Astrocyte of the cerebellum (primary cell): ENCODE measurements at regions not wholly inside any gene's neighbourhood (a gene's known extent, or its start where the extent isn't known, plus 50 kb on each side); places are given as distances from the start of the nearest gene placed in this dataset.
A peak's percentile ranks its signal among the peaks of the same experiment; 100 is the strongest.

ENCODE experiments used
- DNase-seq: peaks from one replicate; pipeline ENCODE4 v3.0.0-alpha.2; 2011; ENCODE audit warnings: low read depth
- H3K4me3 ChIP-seq: 2 replicates; pipeline ENCODE4 v1.5.1; 2011; ENCODE audit warnings: mild to moderate bottlenecking, low read depth, low read length, moderate library complexity
- in situ Hi-C: cut with HindIII; loops from 2 replicates; pipeline ENCODE4 v1.10.0; 2017; ENCODE audit warnings: low sequenced_read_pairs
- TF ChIP-seq, protein P1 (sequence below): IDR thresholded peaks from 2 replicates; pipeline ENCODE4 v1.5.1; 2012; ENCODE audit warnings: low read length, low read depth, moderate library complexity, mild to moderate bottlenecking; ENCODE audit errors: missing control alignments

GRCh38 chr2:215695861-215696260 is 260.0 kb upstream of the FN1 start:
- in situ Hi-C loops, result no loop called here
- DNase-seq, result no peak
- TF ChIP-seq, protein P1, sequence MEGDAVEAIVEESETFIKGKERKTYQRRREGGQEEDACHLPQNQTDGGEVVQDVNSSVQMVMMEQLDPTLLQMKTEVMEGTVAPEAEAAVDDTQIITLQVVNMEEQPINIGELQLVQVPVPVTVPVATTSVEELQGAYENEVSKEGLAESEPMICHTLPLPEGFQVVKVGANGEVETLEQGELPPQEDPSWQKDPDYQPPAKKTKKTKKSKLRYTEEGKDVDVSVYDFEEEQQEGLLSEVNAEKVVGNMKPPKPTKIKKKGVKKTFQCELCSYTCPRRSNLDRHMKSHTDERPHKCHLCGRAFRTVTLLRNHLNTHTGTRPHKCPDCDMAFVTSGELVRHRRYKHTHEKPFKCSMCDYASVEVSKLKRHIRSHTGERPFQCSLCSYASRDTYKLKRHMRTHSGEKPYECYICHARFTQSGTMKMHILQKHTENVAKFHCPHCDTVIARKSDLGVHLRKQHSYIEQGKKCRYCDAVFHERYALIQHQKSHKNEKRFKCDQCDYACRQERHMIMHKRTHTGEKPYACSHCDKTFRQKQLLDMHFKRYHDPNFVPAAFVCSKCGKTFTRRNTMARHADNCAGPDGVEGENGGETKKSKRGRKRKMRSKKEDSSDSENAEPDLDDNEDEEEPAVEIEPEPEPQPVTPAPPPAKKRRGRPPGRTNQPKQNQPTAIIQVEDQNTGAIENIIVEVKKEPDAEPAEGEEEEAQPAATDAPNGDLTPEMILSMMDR, result no peak
- H3K4me3 ChIP-seq, result no peak overlapping the region

GRCh38 chr2:215693999-215694580 is 258.2 kb upstream of the FN1 start:
- in situ Hi-C loops, result no loop called here
- no peak overlapping the region for H3K4me3 ChIP-seq
- no peak for DNase-seq
- TF ChIP-seq, protein P1, result no peak

GRCh38 chr2:215693193-215693998 is 257.5 kb upstream of the FN1 start:
- DNase-seq, result peak; percentile 78
- TF ChIP-seq, protein P1, result no peak
- in situ Hi-C loops, result no loop called here
- no peak overlapping the region for H3K4me3 ChIP-seq

- TF ChIP-seq, protein P1, result no peak
- DNase-seq, result no peak
- in situ Hi-C loops, result no loop called here
- H3K4me3 ChIP-seq, result no peak overlapping the region
Observed at GRCh38 chr2:215692387-215693079, 256.7 kb upstream of the FN1 start.

GRCh38 chr2:215691346-215691745 is 255.5 kb upstream of the FN1 start:
- in situ Hi-C loops, result no loop called here
- TF ChIP-seq, protein P1, result no peak
- H3K4me3 ChIP-seq, result no peak overlapping the region
- no peak for DNase-seq

- TF ChIP-seq, protein P1, result no peak
- in situ Hi-C loops, result no loop called here
- H3K4me3 ChIP-seq, result no peak overlapping the region
- DNase-seq, result no peak
Observed at GRCh38 chr2:215687149-215688031, 251.5 kb upstream of the FN1 start.
